ENCODE measurements at regions not wholly inside any gene's neighbourhood (a gene's known extent, or its start where the extent isn't known, plus 50 kb on each side); places are given as distances from the start of the nearest gene placed in this dataset.

DNA sequence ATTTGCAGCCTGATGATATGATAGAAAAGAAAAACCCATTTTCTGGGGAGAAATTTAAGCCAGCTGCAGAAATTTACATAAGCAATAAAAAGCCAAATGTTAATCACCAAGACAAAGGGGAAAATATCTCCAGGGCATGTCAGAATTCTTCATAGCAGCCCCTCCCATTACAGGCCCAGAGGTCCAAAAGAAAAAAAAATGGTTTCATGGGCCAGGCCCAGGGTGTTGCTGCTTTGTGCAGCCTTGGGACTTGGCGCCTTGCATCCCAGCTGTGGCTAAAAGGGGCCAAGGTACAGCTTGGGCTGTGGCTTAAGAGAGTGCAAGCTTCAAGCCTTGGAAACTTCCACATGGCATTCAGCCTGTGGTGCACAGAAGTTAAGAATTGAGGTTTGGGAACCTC is 97.9 kb upstream of the CDX4 start:
- no peaks in the 10 kb centered on the region for H3K4me1 ChIP-seq (ENCODE audit: control insufficient read depth, insufficient read depth, low read length)
- POLR2A ChIA-PET: no interaction called here
- no peak for TF ChIP-seq ZNF366 (tag by site-specific recombination; conservative IDR thresholded peaks at IDR 0.05)
- TF ChIP-seq ZNF747 (tag by site-specific recombination; IDR thresholded peaks at IDR 0.05): no peak
- no peak for TF ChIP-seq ZNF121 (tag by site-specific recombination; IDR thresholded peaks at IDR 0.05)
- no peak for TF ChIP-seq ZSCAN23 (tag by site-specific recombination; IDR thresholded peaks at IDR 0.05)
- TF ChIP-seq, protein P1, sequence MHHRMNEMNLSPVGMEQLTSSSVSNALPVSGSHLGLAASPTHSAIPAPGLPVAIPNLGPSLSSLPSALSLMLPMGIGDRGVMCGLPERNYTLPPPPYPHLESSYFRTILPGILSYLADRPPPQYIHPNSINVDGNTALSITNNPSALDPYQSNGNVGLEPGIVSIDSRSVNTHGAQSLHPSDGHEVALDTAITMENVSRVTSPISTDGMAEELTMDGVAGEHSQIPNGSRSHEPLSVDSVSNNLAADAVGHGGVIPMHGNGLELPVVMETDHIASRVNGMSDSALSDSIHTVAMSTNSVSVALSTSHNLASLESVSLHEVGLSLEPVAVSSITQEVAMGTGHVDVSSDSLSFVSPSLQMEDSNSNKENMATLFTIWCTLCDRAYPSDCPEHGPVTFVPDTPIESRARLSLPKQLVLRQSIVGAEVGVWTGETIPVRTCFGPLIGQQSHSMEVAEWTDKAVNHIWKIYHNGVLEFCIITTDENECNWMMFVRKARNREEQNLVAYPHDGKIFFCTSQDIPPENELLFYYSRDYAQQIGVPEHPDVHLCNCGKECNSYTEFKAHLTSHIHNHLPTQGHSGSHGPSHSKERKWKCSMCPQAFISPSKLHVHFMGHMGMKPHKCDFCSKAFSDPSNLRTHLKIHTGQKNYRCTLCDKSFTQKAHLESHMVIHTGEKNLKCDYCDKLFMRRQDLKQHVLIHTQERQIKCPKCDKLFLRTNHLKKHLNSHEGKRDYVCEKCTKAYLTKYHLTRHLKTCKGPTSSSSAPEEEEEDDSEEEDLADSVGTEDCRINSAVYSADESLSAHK (tag by site-specific recombination; IDR thresholded peaks at IDR 0.05): no peak
- no peak for TF ChIP-seq EGR2 (tag by site-specific recombination; IDR thresholded peaks at IDR 0.05; ENCODE audit: low read depth)
- TF ChIP-seq ZNF341 (tag by site-specific recombination; IDR thresholded peaks at IDR 0.05; ENCODE audit: low read depth): no peak
- no peak for TF ChIP-seq ZNF24 (tag by site-specific recombination; IDR thresholded peaks at IDR 0.05)
- TF ChIP-seq ZNF138 (tag by site-specific recombination; IDR thresholded peaks at IDR 0.05; ENCODE audit: borderline replicate concordance): no peak
- TF ChIP-seq, protein P2, sequence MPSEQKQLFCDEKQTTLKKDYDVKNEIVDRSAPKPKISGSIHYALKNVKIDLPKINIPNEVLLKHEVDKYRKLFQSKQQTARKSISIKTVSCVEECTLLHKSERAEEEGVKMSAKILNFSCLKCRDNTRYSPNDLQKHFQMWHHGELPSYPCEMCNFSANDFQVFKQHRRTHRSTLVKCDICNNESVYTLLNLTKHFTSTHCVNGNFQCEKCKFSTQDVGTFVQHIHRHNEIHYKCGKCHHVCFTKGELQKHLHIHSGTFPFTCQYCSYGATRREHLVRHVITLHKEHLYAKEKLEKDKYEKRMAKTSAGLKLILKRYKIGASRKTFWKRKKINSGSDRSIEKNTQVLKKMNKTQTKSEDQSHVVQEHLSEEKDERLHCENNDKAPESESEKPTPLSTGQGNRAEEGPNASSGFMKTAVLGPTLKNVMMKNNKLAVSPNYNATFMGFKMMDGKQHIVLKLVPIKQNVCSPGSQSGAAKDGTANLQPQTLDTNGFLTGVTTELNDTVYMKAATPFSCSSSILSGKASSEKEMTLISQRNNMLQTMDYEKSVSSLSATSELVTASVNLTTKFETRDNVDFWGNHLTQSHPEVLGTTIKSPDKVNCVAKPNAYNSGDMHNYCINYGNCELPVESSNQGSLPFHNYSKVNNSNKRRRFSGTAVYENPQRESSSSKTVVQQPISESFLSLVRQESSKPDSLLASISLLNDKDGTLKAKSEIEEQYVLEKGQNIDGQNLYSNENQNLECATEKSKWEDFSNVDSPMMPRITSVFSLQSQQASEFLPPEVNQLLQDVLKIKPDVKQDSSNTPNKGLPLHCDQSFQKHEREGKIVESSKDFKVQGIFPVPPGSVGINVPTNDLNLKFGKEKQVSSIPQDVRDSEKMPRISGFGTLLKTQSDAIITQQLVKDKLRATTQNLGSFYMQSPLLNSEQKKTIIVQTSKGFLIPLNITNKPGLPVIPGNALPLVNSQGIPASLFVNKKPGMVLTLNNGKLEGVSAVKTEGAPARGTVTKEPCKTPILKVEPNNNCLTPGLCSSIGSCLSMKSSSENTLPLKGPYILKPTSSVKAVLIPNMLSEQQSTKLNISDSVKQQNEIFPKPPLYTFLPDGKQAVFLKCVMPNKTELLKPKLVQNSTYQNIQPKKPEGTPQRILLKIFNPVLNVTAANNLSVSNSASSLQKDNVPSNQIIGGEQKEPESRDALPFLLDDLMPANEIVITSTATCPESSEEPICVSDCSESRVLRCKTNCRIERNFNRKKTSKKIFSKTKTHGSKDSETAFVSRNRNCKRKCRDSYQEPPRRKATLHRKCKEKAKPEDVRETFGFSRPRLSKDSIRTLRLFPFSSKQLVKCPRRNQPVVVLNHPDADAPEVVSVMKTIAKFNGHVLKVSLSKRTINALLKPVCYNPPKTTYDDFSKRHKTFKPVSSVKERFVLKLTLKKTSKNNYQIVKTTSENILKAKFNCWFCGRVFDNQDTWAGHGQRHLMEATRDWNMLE (tag by site-specific recombination; conservative IDR thresholded peaks at IDR 0.05; ENCODE audit: low read depth): no peak
- no peak for TF ChIP-seq ZBTB8A (tag by site-specific recombination; IDR thresholded peaks at IDR 0.05)
- TF ChIP-seq ZNF629 (tag by site-specific recombination; IDR thresholded peaks at IDR 0.05): no peak
- TF ChIP-seq ZNF394 (tag by site-specific recombination; IDR thresholded peaks at IDR 0.05; ENCODE audit: borderline replicate concordance): no peak
- no peak overlapping the region for H3K27ac ChIP-seq (ENCODE audit: extremely low read depth, low read depth, low read length)
- H3K4me3 ChIP-seq (ENCODE audit: low read depth, low read length): no peak overlapping the region
- CTCF ChIA-PET: interaction anchor here (0.5 kb wide), 1 partner anchor 99 kb away, joined by 3 read pairs; no protein-coding TSS in a partner anchor
- H3K9me3 ChIP-seq (ENCODE audit: control insufficient read depth, insufficient read depth, low read depth, low read length): no peaks in the 10 kb centered on the region
- H3K36me3 ChIP-seq (ENCODE audit: control insufficient read depth in 2 of 2, insufficient read depth in 1 of 2, low read length in 2 of 2): no peaks in the 10 kb centered on the region

DNA sequence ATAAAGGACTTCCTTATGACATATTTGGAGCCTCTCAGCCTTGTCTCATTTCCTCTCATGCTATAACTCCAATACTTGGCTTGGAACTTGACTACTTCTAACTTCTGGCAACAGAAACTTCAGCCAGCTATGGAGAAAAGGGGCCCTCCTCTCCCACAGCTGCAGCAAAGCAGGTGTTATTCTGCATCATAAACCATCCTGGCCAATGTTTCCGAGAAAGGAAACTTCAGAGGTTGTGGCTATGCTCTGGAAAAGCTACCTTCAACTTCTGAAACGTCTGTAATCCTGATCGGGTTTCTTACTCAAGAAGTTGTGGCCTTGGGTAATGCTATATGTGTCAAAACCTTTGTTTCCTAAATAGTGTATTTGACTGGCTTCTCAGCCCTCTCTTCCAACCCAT is 109.5 kb upstream of the CDX4 start:
- POLR2A ChIA-PET: no interaction called here
- TF ChIP-seq HOXC10 (CRISPR knock-in tag; IDR thresholded peaks at IDR 0.05) (no peak), ZEB2 (tag by site-specific recombination; IDR thresholded peaks at IDR 0.05) (no peak), ZNF785 (tag by site-specific recombination; IDR thresholded peaks at IDR 0.05) (no peak), ZNF426 (tag by site-specific recombination; IDR thresholded peaks at IDR 0.05) (no peak), ZBTB7A (tag by site-specific recombination; IDR thresholded peaks at IDR 0.05; ENCODE audit: low read depth) (no peak), SCRT2 (tag by site-specific recombination; IDR thresholded peaks at IDR 0.05) (no peak), GLI2 (tag by site-specific recombination; IDR thresholded peaks at IDR 0.05; ENCODE audit: borderline replicate concordance, low read depth) (no peak), TCF7L2 (IDR thresholded peaks at IDR 0.05; ENCODE audit: borderline replicate concordance, low read depth, low read length) (no peak)
- TF ChIP-seq, protein P3, sequence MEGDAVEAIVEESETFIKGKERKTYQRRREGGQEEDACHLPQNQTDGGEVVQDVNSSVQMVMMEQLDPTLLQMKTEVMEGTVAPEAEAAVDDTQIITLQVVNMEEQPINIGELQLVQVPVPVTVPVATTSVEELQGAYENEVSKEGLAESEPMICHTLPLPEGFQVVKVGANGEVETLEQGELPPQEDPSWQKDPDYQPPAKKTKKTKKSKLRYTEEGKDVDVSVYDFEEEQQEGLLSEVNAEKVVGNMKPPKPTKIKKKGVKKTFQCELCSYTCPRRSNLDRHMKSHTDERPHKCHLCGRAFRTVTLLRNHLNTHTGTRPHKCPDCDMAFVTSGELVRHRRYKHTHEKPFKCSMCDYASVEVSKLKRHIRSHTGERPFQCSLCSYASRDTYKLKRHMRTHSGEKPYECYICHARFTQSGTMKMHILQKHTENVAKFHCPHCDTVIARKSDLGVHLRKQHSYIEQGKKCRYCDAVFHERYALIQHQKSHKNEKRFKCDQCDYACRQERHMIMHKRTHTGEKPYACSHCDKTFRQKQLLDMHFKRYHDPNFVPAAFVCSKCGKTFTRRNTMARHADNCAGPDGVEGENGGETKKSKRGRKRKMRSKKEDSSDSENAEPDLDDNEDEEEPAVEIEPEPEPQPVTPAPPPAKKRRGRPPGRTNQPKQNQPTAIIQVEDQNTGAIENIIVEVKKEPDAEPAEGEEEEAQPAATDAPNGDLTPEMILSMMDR (tag by site-specific recombination; IDR thresholded peaks at IDR 0.05): no peak
- TF ChIP-seq, protein P4, sequence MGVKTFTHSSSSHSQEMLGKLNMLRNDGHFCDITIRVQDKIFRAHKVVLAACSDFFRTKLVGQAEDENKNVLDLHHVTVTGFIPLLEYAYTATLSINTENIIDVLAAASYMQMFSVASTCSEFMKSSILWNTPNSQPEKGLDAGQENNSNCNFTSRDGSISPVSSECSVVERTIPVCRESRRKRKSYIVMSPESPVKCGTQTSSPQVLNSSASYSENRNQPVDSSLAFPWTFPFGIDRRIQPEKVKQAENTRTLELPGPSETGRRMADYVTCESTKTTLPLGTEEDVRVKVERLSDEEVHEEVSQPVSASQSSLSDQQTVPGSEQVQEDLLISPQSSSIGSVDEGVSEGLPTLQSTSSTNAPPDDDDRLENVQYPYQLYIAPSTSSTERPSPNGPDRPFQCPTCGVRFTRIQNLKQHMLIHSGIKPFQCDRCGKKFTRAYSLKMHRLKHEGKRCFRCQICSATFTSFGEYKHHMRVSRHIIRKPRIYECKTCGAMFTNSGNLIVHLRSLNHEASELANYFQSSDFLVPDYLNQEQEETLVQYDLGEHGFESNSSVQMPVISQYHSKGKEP (tag by site-specific recombination; IDR thresholded peaks at IDR 0.05): no peak
- TF ChIP-seq, protein P5, sequence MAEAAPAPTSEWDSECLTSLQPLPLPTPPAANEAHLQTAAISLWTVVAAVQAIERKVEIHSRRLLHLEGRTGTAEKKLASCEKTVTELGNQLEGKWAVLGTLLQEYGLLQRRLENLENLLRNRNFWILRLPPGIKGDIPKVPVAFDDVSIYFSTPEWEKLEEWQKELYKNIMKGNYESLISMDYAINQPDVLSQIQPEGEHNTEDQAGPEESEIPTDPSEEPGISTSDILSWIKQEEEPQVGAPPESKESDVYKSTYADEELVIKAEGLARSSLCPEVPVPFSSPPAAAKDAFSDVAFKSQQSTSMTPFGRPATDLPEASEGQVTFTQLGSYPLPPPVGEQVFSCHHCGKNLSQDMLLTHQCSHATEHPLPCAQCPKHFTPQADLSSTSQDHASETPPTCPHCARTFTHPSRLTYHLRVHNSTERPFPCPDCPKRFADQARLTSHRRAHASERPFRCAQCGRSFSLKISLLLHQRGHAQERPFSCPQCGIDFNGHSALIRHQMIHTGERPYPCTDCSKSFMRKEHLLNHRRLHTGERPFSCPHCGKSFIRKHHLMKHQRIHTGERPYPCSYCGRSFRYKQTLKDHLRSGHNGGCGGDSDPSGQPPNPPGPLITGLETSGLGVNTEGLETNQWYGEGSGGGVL (tag by site-specific recombination; IDR thresholded peaks at IDR 0.05): no peak

More for the DNA sequence above, 109.5 kb upstream of the CDX4 start:
- CTCF ChIA-PET: interaction anchor here (0.6 to 0.7 kb wide), 2 partner anchors 12 to 62 kb away, joined by 3 to 4 read pairs; no protein-coding TSS in a partner anchor
- Histone ChIP-seq H3K27ac (ENCODE audit: extremely low read depth, low read depth, low read length) (no peak overlapping the region), H3K9me3 (ENCODE audit: control insufficient read depth, insufficient read depth, low read depth, low read length) (no peaks in the 10 kb centered on the region; the same call in 1 of the 2 replicates), H3K36me3 (ENCODE audit: control insufficient read depth in 2 of 2, insufficient read depth in 1 of 2, low read length in 2 of 2) (no peaks in the 10 kb centered on the region), H3K4me1 (ENCODE audit: control insufficient read depth, insufficient read depth, low read length) (no peaks in the 10 kb centered on the region), H3K4me3 (ENCODE audit: low read depth, low read length) (no peak overlapping the region)
